ENCODE measurements at regions not wholly inside any gene's neighbourhood (a gene's known extent, or its start where the extent isn't known, plus 50 kb on each side); places are given as distances from the start of the nearest gene placed in this dataset.

DNA sequence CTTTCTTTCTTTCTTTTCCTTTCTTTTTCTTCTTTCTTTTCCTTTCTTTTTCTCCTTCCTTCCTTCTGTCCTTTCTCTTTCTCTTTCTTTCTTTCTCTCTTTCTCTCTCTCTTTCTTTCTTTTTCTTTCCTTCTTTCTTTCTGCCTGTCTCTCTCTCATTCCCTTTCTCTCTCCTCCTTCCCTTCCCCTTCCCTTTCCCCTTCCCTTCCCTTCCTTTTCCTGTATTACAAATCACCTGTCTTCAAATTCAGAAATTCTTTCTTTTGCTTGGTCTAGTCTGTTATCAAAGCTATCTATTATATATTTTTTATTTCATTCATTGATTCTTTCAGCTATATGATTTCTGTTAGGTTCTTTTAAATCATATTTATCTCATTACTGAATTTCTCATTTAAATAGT, 315.2 kb upstream of the NOX3 start:
- TF ChIP-seq POLR2AphosphoS5 (IDR thresholded peaks at IDR 0.05): no peak
- TF ChIP-seq, protein P1, sequence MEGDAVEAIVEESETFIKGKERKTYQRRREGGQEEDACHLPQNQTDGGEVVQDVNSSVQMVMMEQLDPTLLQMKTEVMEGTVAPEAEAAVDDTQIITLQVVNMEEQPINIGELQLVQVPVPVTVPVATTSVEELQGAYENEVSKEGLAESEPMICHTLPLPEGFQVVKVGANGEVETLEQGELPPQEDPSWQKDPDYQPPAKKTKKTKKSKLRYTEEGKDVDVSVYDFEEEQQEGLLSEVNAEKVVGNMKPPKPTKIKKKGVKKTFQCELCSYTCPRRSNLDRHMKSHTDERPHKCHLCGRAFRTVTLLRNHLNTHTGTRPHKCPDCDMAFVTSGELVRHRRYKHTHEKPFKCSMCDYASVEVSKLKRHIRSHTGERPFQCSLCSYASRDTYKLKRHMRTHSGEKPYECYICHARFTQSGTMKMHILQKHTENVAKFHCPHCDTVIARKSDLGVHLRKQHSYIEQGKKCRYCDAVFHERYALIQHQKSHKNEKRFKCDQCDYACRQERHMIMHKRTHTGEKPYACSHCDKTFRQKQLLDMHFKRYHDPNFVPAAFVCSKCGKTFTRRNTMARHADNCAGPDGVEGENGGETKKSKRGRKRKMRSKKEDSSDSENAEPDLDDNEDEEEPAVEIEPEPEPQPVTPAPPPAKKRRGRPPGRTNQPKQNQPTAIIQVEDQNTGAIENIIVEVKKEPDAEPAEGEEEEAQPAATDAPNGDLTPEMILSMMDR (IDR thresholded peaks at IDR 0.05): no peak
